Fibroblast of lung (primary cell): ENCODE measurements at regions not wholly inside any gene's neighbourhood (a gene's known extent, or its start where the extent isn't known, plus 50 kb on each side); places are given as distances from the start of the nearest gene placed in this dataset.

Experiments used
- DNase-seq, 2 donors: peaks; one replicate each; pipeline versions ENCODE4 v3.0.0 to v3.0.0-alpha.2; 2010; ENCODE audit warnings: low read depth in 2 of 2
- H2AFZ ChIP-seq: 2 replicates; pipeline ENCODE4 v1.5.1; 2012; ENCODE audit warnings: low read length, control low read depth, inconsistent platforms
- H3K27ac ChIP-seq: 2 replicates; pipeline ENCODE4 v1.5.1; 2011; ENCODE audit warnings: low read length, control low read depth; ENCODE audit not compliant: insufficient read depth
- H3K27me3 ChIP-seq: 2 replicates; pipeline ENCODE4 v1.5.1; 2011; ENCODE audit warnings: mild to moderate bottlenecking, low read length; ENCODE audit not compliant: control insufficient read depth, insufficient read depth
- H3K36me3 ChIP-seq: 2 replicates; pipeline ENCODE4 v1.5.1; 2011; ENCODE audit warnings: low read length; ENCODE audit not compliant: control insufficient read depth, insufficient read depth
- H3K4me1 ChIP-seq: 2 replicates; pipeline ENCODE4 v1.5.1; 2011; ENCODE audit warnings: low read length; ENCODE audit not compliant: control insufficient read depth, insufficient read depth; ENCODE audit errors: extremely low read depth
- H3K4me2 ChIP-seq: 2 replicates; pipeline ENCODE4 v1.5.1; 2011; ENCODE audit warnings: low read length, control low read depth; ENCODE audit not compliant: insufficient read depth; ENCODE audit errors: extremely low read depth
- H3K4me3 ChIP-seq, 4 experiments: fragments of 200-600 bp in 1 of 4; sonication (generic) in 1 of 4; replicated peaks in 1 of 4; 2 replicates each; pipeline ENCODE4 v1.5.1; 2011 to 2016; ENCODE audit warnings: low read length in 4 of 4, low read depth in 3 of 4, mild to moderate bottlenecking in 3 of 4, control low read depth in 2 of 4, inconsistent platforms in 1 of 4, mixed read lengths in 1 of 4; ENCODE audit not compliant: insufficient read depth in 1 of 4; ENCODE audit errors: control extremely low read depth in 1 of 4
- H3K79me2 ChIP-seq: 2 replicates; pipeline ENCODE4 v1.5.1; 2012; ENCODE audit warnings: mild to moderate bottlenecking, low read length, inconsistent platforms; ENCODE audit not compliant: control insufficient read depth, insufficient read depth
- H3K9ac ChIP-seq: 2 replicates; pipeline ENCODE4 v1.5.1; 2011; ENCODE audit warnings: mild to moderate bottlenecking, low read length, control low read depth; ENCODE audit not compliant: insufficient read depth
- H3K9me3 ChIP-seq: 2 replicates; pipeline ENCODE4 v1.5.1; 2012; ENCODE audit warnings: low read depth, low read length; ENCODE audit not compliant: control insufficient read depth, insufficient read depth
- H4K20me1 ChIP-seq: 2 replicates; pipeline ENCODE4 v1.5.1; 2011; ENCODE audit warnings: low read length; ENCODE audit not compliant: control insufficient read depth, insufficient read depth; ENCODE audit errors: extremely low read depth
- CTCF ChIP-seq, 2 donors: IDR thresholded peaks in 1 of 2; conservative IDR thresholded peaks in 1 of 2; 1 replicate in 1 of 2; 2 replicates in 1 of 2; pipeline ENCODE4 v1.5.1; 2011 to 2012; ENCODE audit warnings: low read length in 2 of 2, control low read depth in 1 of 2, inconsistent platforms in 1 of 2, low read depth in 1 of 2, mild to moderate bottlenecking in 1 of 2
- EZH2 ChIP-seq: IDR thresholded peaks from 2 replicates; pipeline ENCODE4 v1.5.1; 2012; ENCODE audit warnings: low read length, control low read depth, mild to moderate bottlenecking; ENCODE audit errors: missing control alignments

- Histone ChIP-seq H3K36me3 (no peaks in the 10 kb centered on the region), H3K27ac (no peak overlapping the region), H2AFZ (peak overlapping the region; percentile 14), H3K9me3 (no peaks in the 10 kb centered on the region), H3K27me3 (no peaks in the 10 kb centered on the region), H3K9ac (no peak overlapping the region), H3K4me3 (no peak overlapping the region), H3K4me1 (peaks cover 3% of the 10 kb centered on the region), H3K79me2 (no peaks in the 10 kb centered on the region), H3K4me2 (no peak overlapping the region), H4K20me1 (no peaks in the 10 kb centered on the region)
- TF ChIP-seq CTCF (conservative IDR thresholded peaks at IDR 0.05 in 1 of 2, IDR thresholded peaks at IDR 0.05 in 1 of 2; ENCODE audit: low read depth in 1 of 2, low read length in 2 of 2): no peak
- no peak for TF ChIP-seq EZH2
- peak in 1 of 2 donors; percentile 64 for DNase-seq
These were observed 54.5 kb upstream of the CD36 start for GRCh38 chr7:80583901-80584300.

GRCh38 chr7:80584778-80585177 is 53.7 kb upstream of the CD36 start:
- no peaks in the 10 kb centered on the region for H3K9me3 ChIP-seq
- H3K79me2 ChIP-seq: no peaks in the 10 kb centered on the region
- no peaks in the 10 kb centered on the region for H3K36me3 ChIP-seq
- peaks cover 3% of the 10 kb centered on the region for H3K4me1 ChIP-seq
- no peak overlapping the region for H2AFZ ChIP-seq
- H3K4me3 ChIP-seq: no peak overlapping the region
- TF ChIP-seq EZH2 (no peak), CTCF (conservative IDR thresholded peaks at IDR 0.05 in 1 of 2, IDR thresholded peaks at IDR 0.05 in 1 of 2; ENCODE audit: low read depth in 1 of 2, low read length in 2 of 2) (no peak)
- DNase-seq: peak; percentile 35 to 44
- no peak overlapping the region for H3K9ac ChIP-seq
- H3K4me2 ChIP-seq: no peak overlapping the region
- no peaks in the 10 kb centered on the region for H3K27me3 ChIP-seq
- no peaks in the 10 kb centered on the region for H4K20me1 ChIP-seq
- no peak overlapping the region for H3K27ac ChIP-seq

- H3K9me3 ChIP-seq: no peaks in the 10 kb centered on the region
- no peaks in the 10 kb centered on the region for H3K27me3 ChIP-seq
- no peak for DNase-seq
- H3K27ac ChIP-seq: no peak overlapping the region
- H3K79me2 ChIP-seq: no peaks in the 10 kb centered on the region
- no peak overlapping the region for H3K4me3 ChIP-seq
- TF ChIP-seq CTCF (conservative IDR thresholded peaks at IDR 0.05 in 1 of 2, IDR thresholded peaks at IDR 0.05 in 1 of 2; ENCODE audit: low read depth in 1 of 2, low read length in 2 of 2) (no peak), EZH2 (no peak)
- no peaks in the 10 kb centered on the region for H4K20me1 ChIP-seq
- no peaks in the 10 kb centered on the region for H3K4me1 ChIP-seq
- no peak overlapping the region for H3K9ac ChIP-seq
- H3K4me2 ChIP-seq: no peak overlapping the region
- H2AFZ ChIP-seq: no peak overlapping the region
- H3K36me3 ChIP-seq: no peaks in the 10 kb centered on the region
These were observed 50.9 kb upstream of the CD36 start for GRCh38 chr7:80587538-80587937.
